Keratinocyte (primary cell): ENCODE measurements at regions not wholly inside any gene's neighbourhood (a gene's known extent, or its start where the extent isn't known, plus 50 kb on each side); places are given as distances from the start of the nearest gene placed in this dataset.

Experiments used
- DNase-seq: peaks from one replicate; pipeline ENCODE4 v3.0.0-alpha.2; 2011; ENCODE audit warnings: low read depth, missing footprints, low spot score
- FAIRE-seq: peaks from 2 replicates; lab custom pipeline; 2011; peaks lifted over from hg19 to GRCh38; lab: Jason Lieb, UNC
- H2AFZ ChIP-seq: 2 replicates; pipeline ENCODE4 v1.6.0; 2012; ENCODE audit warnings: low read length, control low read depth, inconsistent platforms; ENCODE audit not compliant: control insufficient read depth
- H3K27ac ChIP-seq: 2 replicates; pipeline ENCODE4 v1.5.1; 2011; ENCODE audit warnings: low read length; ENCODE audit not compliant: control insufficient read depth, insufficient read depth
- H3K27me3 ChIP-seq: 3 replicates; pipeline ENCODE4 v1.6.0; 2011; ENCODE audit warnings: low read length; ENCODE audit not compliant: control insufficient read depth, insufficient read depth; ENCODE audit errors: extremely low read depth
- H3K36me3 ChIP-seq, 2 experiments: 2 replicates in 1 of 2; 3 replicates in 1 of 2; pipeline ENCODE4 v1.5.1; 2011; ENCODE audit warnings: low read length in 2 of 2, mild to moderate bottlenecking in 1 of 2; ENCODE audit not compliant: control insufficient read depth in 2 of 2, insufficient read depth in 2 of 2; ENCODE audit errors: extremely low read depth in 1 of 2
- H3K4me1 ChIP-seq: 3 replicates; pipeline ENCODE4 v1.5.1; 2011; ENCODE audit warnings: low read length; ENCODE audit not compliant: control insufficient read depth, insufficient read depth; ENCODE audit errors: extremely low read depth
- H3K4me2 ChIP-seq: 3 replicates; pipeline ENCODE4 v1.6.0; 2011; ENCODE audit warnings: low read depth, low read length; ENCODE audit not compliant: control insufficient read depth, insufficient read depth; ENCODE audit errors: extremely low read depth
- H3K4me3 ChIP-seq, 3 experiments: fragments of 200-600 bp in 1 of 3; sonication (generic) in 1 of 3; 2 replicates in 2 of 3; 3 replicates in 1 of 3; pipeline ENCODE4 v1.5.1; 2011 to 2016; ENCODE audit warnings: low read length in 3 of 3, mild to moderate bottlenecking in 3 of 3, control low read depth in 2 of 3, inconsistent platforms in 1 of 3, low read depth in 1 of 3, mixed read lengths in 1 of 3, mixed run types in 1 of 3, moderate library complexity in 1 of 3; ENCODE audit not compliant: control insufficient read depth in 2 of 3, insufficient read depth in 2 of 3; ENCODE audit errors: extremely low read depth in 1 of 3
- H3K79me2 ChIP-seq: 2 replicates; pipeline ENCODE4 v1.6.0; 2012; ENCODE audit warnings: low read length; ENCODE audit not compliant: control insufficient read depth, insufficient read depth
- H3K9ac ChIP-seq: 3 replicates; pipeline ENCODE4 v1.6.0; 2011; ENCODE audit warnings: low read length; ENCODE audit not compliant: control insufficient read depth, insufficient read depth; ENCODE audit errors: extremely low read depth
- H3K9me1 ChIP-seq: 3 replicates; pipeline ENCODE4 v1.6.0; 2011; ENCODE audit warnings: low read length; ENCODE audit not compliant: control insufficient read depth, insufficient read depth; ENCODE audit errors: extremely low read depth
- H3K9me3 ChIP-seq: 2 replicates; pipeline ENCODE4 v1.5.1; 2012; ENCODE audit warnings: low read depth, low read length; ENCODE audit not compliant: control insufficient read depth
- H4K20me1 ChIP-seq: 3 replicates; pipeline ENCODE4 v1.6.0; 2011; ENCODE audit warnings: low read length; ENCODE audit not compliant: control insufficient read depth, insufficient read depth; ENCODE audit errors: extremely low read depth
- EZH2 ChIP-seq: IDR thresholded peaks from one replicate; pipeline ENCODE4 v1.6.1; 2012; ENCODE audit warnings: inconsistent platforms, mild to moderate bottlenecking, low read length, moderate library complexity
- dilution Hi-C: fragments of 300-500 bp; cut with MboI; formaldehyde crosslinking; loops from one replicate; pipeline ENCODE4 v1.7.0; 2020; ENCODE audit warnings: low sequenced_read_pairs; ENCODE audit not compliant: extremely low pct_ligation_motif_present
- TF ChIP-seq, protein P1 (sequence below), 3 experiments: IDR thresholded peaks in 1 of 3; conservative IDR thresholded peaks in 1 of 3; optimal IDR thresholded peaks in 1 of 3; 2 replicates in 2 of 3; 3 replicates in 1 of 3; pipeline versions ENCODE3 to v1.5.1; 2011; ENCODE audit warnings: low read length in 3 of 3, mild to moderate bottlenecking in 3 of 3, moderate library complexity in 2 of 3, control low read depth in 1 of 3, inconsistent platforms in 1 of 3; ENCODE audit not compliant: insufficient read depth in 2 of 3; ENCODE audit errors: extremely low read depth in 1 of 3

DNA sequence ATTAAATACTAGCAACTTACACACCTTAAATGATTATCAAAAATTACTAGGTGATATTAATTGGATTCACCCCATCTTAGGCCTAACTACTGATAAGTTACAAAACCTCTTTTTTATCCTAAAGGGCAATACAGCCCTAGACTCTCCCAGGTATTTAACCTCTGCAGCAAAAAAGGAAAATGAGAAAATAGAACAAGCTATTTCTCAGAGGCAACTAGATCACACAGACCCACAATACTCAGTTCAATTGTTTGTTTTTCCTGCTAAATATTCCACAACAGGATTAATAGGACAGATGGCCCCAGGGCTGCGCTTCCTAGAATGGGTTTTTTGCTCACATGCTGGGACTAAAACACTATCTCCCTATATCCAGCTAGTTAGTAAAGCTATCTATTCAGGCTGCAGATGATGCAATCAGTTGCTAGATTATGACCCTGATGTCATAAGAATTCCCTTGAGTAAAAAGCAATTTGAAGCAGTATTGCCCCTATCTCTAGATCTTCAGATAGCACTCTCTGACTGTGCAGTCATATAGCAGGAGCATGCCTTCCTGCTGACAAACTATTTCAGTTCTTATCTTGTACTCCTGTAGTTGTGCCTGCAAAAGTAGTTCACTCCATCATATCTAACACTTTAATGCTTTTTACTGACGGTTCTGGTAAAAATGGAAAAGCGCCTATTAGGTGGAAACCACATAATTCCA lies 1595.5 kb upstream of the TENM4 start:
- no peak for DNase-seq

DNA sequence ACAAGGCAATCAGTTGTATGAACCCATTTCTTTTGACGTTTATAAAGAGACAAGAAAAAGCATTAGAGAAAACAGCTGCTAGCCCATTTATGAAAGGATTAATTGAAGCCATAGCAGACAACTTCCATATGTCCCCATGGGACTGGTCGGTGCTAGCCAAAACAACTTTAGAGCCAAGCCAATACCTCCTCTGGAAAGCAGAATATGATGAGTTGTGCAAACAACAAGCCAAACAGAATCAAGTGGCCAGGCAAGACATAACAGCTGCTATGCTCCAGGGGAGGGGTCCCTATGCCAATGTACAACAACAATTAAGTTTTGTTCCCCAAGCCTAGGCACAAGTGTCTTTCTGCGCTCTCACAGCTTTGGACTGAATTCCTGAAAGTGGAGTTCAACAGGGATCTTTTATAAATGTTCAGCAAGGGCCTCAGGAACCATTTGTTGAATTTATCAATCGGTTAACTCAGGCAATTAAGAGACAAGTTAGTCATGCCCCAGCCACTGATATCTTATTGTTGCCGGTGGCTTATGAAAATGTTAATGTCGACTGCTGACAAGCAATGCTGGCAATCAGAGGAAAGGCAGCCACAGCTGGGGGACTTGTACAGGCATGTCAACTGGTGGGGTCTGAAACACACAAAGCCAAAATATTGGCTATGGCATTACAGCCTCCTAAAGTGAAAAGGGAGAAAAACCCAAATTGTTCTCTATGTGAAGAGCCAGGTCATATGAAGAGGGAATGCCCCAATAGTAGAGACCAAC lies 1593.1 kb upstream of the TENM4 start:
- dilution Hi-C loops, result no loop called here
- Histone ChIP-seq H2AFZ (no peak overlapping the region), H3K4me2 (no peak overlapping the region), H3K4me3 (no peak overlapping the region), H3K36me3 (no peaks in the 10 kb centered on the region), H3K79me2 (no peaks in the 10 kb centered on the region), H3K27ac (no peak overlapping the region), H3K9ac (no peak overlapping the region), H3K9me3 (peaks cover 4% of the 10 kb centered on the region), H3K4me1 (peaks cover 10% of the 10 kb centered on the region), H4K20me1 (no peaks in the 10 kb centered on the region), H3K27me3 (no peaks in the 10 kb centered on the region), H3K9me1 (no peaks in the 10 kb centered on the region)
- TF ChIP-seq, protein P1, sequence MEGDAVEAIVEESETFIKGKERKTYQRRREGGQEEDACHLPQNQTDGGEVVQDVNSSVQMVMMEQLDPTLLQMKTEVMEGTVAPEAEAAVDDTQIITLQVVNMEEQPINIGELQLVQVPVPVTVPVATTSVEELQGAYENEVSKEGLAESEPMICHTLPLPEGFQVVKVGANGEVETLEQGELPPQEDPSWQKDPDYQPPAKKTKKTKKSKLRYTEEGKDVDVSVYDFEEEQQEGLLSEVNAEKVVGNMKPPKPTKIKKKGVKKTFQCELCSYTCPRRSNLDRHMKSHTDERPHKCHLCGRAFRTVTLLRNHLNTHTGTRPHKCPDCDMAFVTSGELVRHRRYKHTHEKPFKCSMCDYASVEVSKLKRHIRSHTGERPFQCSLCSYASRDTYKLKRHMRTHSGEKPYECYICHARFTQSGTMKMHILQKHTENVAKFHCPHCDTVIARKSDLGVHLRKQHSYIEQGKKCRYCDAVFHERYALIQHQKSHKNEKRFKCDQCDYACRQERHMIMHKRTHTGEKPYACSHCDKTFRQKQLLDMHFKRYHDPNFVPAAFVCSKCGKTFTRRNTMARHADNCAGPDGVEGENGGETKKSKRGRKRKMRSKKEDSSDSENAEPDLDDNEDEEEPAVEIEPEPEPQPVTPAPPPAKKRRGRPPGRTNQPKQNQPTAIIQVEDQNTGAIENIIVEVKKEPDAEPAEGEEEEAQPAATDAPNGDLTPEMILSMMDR (optimal IDR thresholded peaks at IDR 0.05 in 1 of 3, IDR thresholded peaks at IDR 0.05 in 1 of 3, conservative IDR thresholded peaks at IDR 0.05 in 1 of 3; ENCODE audit: extremely low read depth in 1 of 3, insufficient read depth in 2 of 3, low read length in 3 of 3), result no peak
- no peak for TF ChIP-seq EZH2
- FAIRE-seq (no peak), DNase-seq (no peak)

More for the DNA sequence above, 1595.5 kb upstream of the TENM4 start:
- H2AFZ ChIP-seq, result no peak overlapping the region
- no peak overlapping the region for H3K4me2 ChIP-seq
- no peaks in the 10 kb centered on the region for H3K79me2 ChIP-seq
- H3K9me1 ChIP-seq, result no peaks in the 10 kb centered on the region
- no peak overlapping the region for H3K4me3 ChIP-seq
- H3K9me3 ChIP-seq, result peaks cover 4% of the 10 kb centered on the region
- FAIRE-seq, result no peak
- no peaks in the 10 kb centered on the region for H3K27me3 ChIP-seq
- H3K4me1 ChIP-seq, result no peaks in the 10 kb centered on the region
- no peak overlapping the region for H3K9ac ChIP-seq
- no peak overlapping the region for H3K27ac ChIP-seq
- dilution Hi-C loops, result no loop called here
- TF ChIP-seq, protein P1 (optimal IDR thresholded peaks at IDR 0.05 in 1 of 3, IDR thresholded peaks at IDR 0.05 in 1 of 3, conservative IDR thresholded peaks at IDR 0.05 in 1 of 3; ENCODE audit: extremely low read depth in 1 of 3, insufficient read depth in 2 of 3, low read length in 3 of 3), result no peak
- TF ChIP-seq EZH2, result no peak
- H4K20me1 ChIP-seq, result no peaks in the 10 kb centered on the region
- H3K36me3 ChIP-seq, result no peaks in the 10 kb centered on the region
